Right ventricle myocardium inferior (tissue), 1 donor: ENCODE measurements at regions not wholly inside any gene's neighbourhood (a gene's known extent, or its start where the extent isn't known, plus 50 kb on each side); places are given as distances from the start of the nearest gene placed in this dataset.
"Not testable (repeated sequence)": the region's sequence is repeated elsewhere in the genome, so short reads cannot be mapped to it uniquely, and the experiment has no call there.

Experiments
- ATAC-seq: fragments of 200-7000 bp; cut with Tn5 transposase; one replicate; pipeline ENCODE4 v1.9.1; 2020; ENCODE audit warnings: mild to moderate bottlenecking, moderate library complexity
- DNase-seq: peaks from one replicate; pipeline ENCODE4 v3.0.0; 2021; ENCODE audit errors: missing footprints
- intact Hi-C: fragments of 100-400 bp; cut with DNase I; formaldehyde crosslinking; loops from one replicate; pipeline ENCODE4 v1.11.0; 2022
- donor health status: DM: no; HTN: yes; CAD: no; lungs with severe emphysema.

GRCh38 chr1:115538579-115538978 lies 103.2 kb upstream of the VANGL1 start:
- DNase-seq (no peak), ATAC-seq (no peak)
- intact Hi-C loops, result no loop called here

- intact Hi-C loops, result no loop called here
- DNase-seq, result no peak
- no peak for ATAC-seq
These were observed 104.4 kb upstream of the VANGL1 start for GRCh38 chr1:115537415-115537814.

GRCh38 chr1:115536279-115536816 lies 105.4 kb upstream of the VANGL1 start:
- no peak for DNase-seq
- no peak for ATAC-seq
- intact Hi-C loops, result no loop called here

- no peak for ATAC-seq
- intact Hi-C loops, result no loop called here
- DNase-seq, result no peak
These were observed 107.7 kb upstream of the VANGL1 start for GRCh38 chr1:115534106-115534505.

- intact Hi-C loops, result no loop called here
These were observed 110.0 kb upstream of the VANGL1 start for GRCh38 chr1:115531631-115532264.

GRCh38 chr1:115530407-115530806 lies 111.4 kb upstream of the VANGL1 start:
- DNase-seq, result no peak
- intact Hi-C loops, result no loop called here
- ATAC-seq, result peak; percentile 82

More at GRCh38 chr1:115531631-115532264, 110.0 kb upstream of the VANGL1 start:
- DNase-seq, result no peak
- no peak for ATAC-seq

- DNase-seq (no peak), ATAC-seq (no peak)
- intact Hi-C loops, result no loop called here
These were observed 112.4 kb upstream of the VANGL1 start for GRCh38 chr1:115529216-115529897.

GRCh38 chr1:115528336-115528735 lies 113.4 kb upstream of the VANGL1 start:
- ATAC-seq, intact Hi-C loops, DNase-seq: not testable (repeated sequence)

- intact Hi-C loops, result no loop called here
- ATAC-seq (no peak), DNase-seq (no peak)
These were observed 114.0 kb upstream of the VANGL1 start for GRCh38 chr1:115527746-115528145.

GRCh38 chr1:115526900-115527299 lies 114.9 kb upstream of the VANGL1 start:
- no peak for ATAC-seq
- DNase-seq, result no peak
- intact Hi-C loops, result no loop called here

GRCh38 chr1:115524236-115524635 lies 117.5 kb upstream of the VANGL1 start:
- intact Hi-C loops, result no loop called here
- no peak for DNase-seq
- ATAC-seq, result no peak

- no peak for ATAC-seq
- intact Hi-C loops, result no loop called here
- DNase-seq, result no peak
These were observed 119.4 kb upstream of the VANGL1 start for GRCh38 chr1:115522386-115522785.

- ATAC-seq (no peak), DNase-seq (no peak)
- intact Hi-C loops, result no loop called here
These were observed 126.5 kb upstream of the VANGL1 start for GRCh38 chr1:115515270-115515669.

GRCh38 chr1:115510226-115510625 lies 131.5 kb upstream of the VANGL1 start:
- intact Hi-C loops, DNase-seq, ATAC-seq: not testable (repeated sequence)

- ATAC-seq (peak; percentile 37), DNase-seq (no peak)
- intact Hi-C loops, result loop anchor here (2.0 to 10.0 kb wide), 2 partner anchors 89 to 533 kb away; no protein-coding TSS in a partner anchor
These were observed 133.9 kb upstream of the VANGL1 start for GRCh38 chr1:115507901-115508300.

GRCh38 chr1:115506924-115507589 lies 134.7 kb upstream of the VANGL1 start:
- no peak for DNase-seq
- peak; percentile 82 for ATAC-seq
- intact Hi-C loops, result loop anchor here (2.0 to 10.0 kb wide), 2 partner anchors 90 to 532 kb away; no protein-coding TSS in a partner anchor

- ATAC-seq (no peak), DNase-seq (no peak)
- intact Hi-C loops, result loop anchor here (2.0 to 10.0 kb wide), 2 partner anchors 90 to 532 kb away; no protein-coding TSS in a partner anchor
These were observed 135.3 kb upstream of the VANGL1 start for GRCh38 chr1:115506518-115506917.

- DNase-seq (no peak), ATAC-seq (no peak)
- intact Hi-C loops, result loop anchor here (10.0 kb wide), 1 partner anchor 530 kb away; no protein-coding TSS in a partner anchor
These were observed 136.6 kb upstream of the VANGL1 start for GRCh38 chr1:115505148-115505571.

- not testable (repeated sequence) for ATAC-seq, DNase-seq
- intact Hi-C loops, result loop anchor here (10.0 kb wide), 1 partner anchor 527 kb away; no protein-coding TSS in a partner anchor
These were observed 139.6 kb upstream of the VANGL1 start for GRCh38 chr1:115502183-115502582.
